ENCODE measurements at regions not wholly inside any gene's neighbourhood (a gene's known extent, or its start where the extent isn't known, plus 50 kb on each side); places are given as distances from the start of the nearest gene placed in this dataset.
"Not testable (repeated sequence)": the region's sequence is repeated elsewhere in the genome, so short reads cannot be mapped to it uniquely, and the experiment has no call there.

GRCh38 chr4:189147005-189147929 lies 793.4 kb upstream of the FRG1 start:
- no peak for TF ChIP-seq CTCF (IDR thresholded peaks at IDR 0.05; ENCODE audit: unreplicated experiment)
- Mint-ChIP-seq H3K27ac (no peak overlapping the region), H3K9me3 (peaks cover 17% of the 10 kb centered on the region), H3K4me1 (no peaks in the 10 kb centered on the region), H3K4me3 (no peak overlapping the region), H3K27me3 (ENCODE audit: low read depth) (peaks cover 5% of the 10 kb centered on the region), H3K36me3 (no peaks in the 10 kb centered on the region)
- no peak for DNase-seq (ENCODE audit: low spot score in 2 of 2, unreplicated experiment in 2 of 2)

GRCh38 chr4:189155083-189155482 lies 785.6 kb upstream of the FRG1 start:
- H3K27me3 Mint-ChIP-seq (ENCODE audit: low read depth); H3K4me1 Mint-ChIP-seq; H3K4me3 Mint-ChIP-seq; H3K36me3 Mint-ChIP-seq; DNase-seq (ENCODE audit: low spot score in 2 of 2, unreplicated experiment in 2 of 2); H3K27ac Mint-ChIP-seq: not testable (repeated sequence)
- peaks cover 13% of the 10 kb centered on the region for H3K9me3 Mint-ChIP-seq

GRCh38 chr4:189162073-189162789 lies 778.4 kb upstream of the FRG1 start:
- DNase-seq (ENCODE audit: low spot score in 2 of 2, unreplicated experiment in 2 of 2), result no peak
- peaks cover 2% of the 10 kb centered on the region for H3K27me3 Mint-ChIP-seq (ENCODE audit: low read depth)
- peaks cover 2% of the 10 kb centered on the region for H3K4me1 Mint-ChIP-seq
- no peak overlapping the region for H3K27ac Mint-ChIP-seq
- no peak overlapping the region for H3K4me3 Mint-ChIP-seq
- no peak for TF ChIP-seq CTCF (IDR thresholded peaks at IDR 0.05; ENCODE audit: unreplicated experiment)
- no peaks in the 10 kb centered on the region for H3K36me3 Mint-ChIP-seq
- no peaks in the 10 kb centered on the region for H3K9me3 Mint-ChIP-seq

GRCh38 chr4:189162888-189163287 lies 777.8 kb upstream of the FRG1 start:
- H3K9me3 Mint-ChIP-seq, result no peaks in the 10 kb centered on the region
- H3K4me1 Mint-ChIP-seq, result peaks cover 2% of the 10 kb centered on the region
- no peaks in the 10 kb centered on the region for H3K36me3 Mint-ChIP-seq
- no peak for DNase-seq (ENCODE audit: low spot score in 2 of 2, unreplicated experiment in 2 of 2)
- no peak overlapping the region for H3K27ac Mint-ChIP-seq
- TF ChIP-seq CTCF (IDR thresholded peaks at IDR 0.05; ENCODE audit: unreplicated experiment), result no peak
- H3K27me3 Mint-ChIP-seq (ENCODE audit: low read depth), result peaks cover 2% of the 10 kb centered on the region
- H3K4me3 Mint-ChIP-seq, result no peak overlapping the region

GRCh38 chr4:189176002-189176401 lies 764.7 kb upstream of the FRG1 start:
- no peak for DNase-seq (ENCODE audit: low spot score in 2 of 2, unreplicated experiment in 2 of 2)
- no peaks in the 10 kb centered on the region for H3K36me3 Mint-ChIP-seq
- H3K4me1 Mint-ChIP-seq, result no peaks in the 10 kb centered on the region
- no peak overlapping the region for H3K4me3 Mint-ChIP-seq
- no peak overlapping the region for H3K27ac Mint-ChIP-seq
- peaks cover 13% of the 10 kb centered on the region for H3K27me3 Mint-ChIP-seq (ENCODE audit: low read depth)
- no peaks in the 10 kb centered on the region for H3K9me3 Mint-ChIP-seq
- no peak for TF ChIP-seq CTCF (IDR thresholded peaks at IDR 0.05; ENCODE audit: unreplicated experiment)

DNA sequence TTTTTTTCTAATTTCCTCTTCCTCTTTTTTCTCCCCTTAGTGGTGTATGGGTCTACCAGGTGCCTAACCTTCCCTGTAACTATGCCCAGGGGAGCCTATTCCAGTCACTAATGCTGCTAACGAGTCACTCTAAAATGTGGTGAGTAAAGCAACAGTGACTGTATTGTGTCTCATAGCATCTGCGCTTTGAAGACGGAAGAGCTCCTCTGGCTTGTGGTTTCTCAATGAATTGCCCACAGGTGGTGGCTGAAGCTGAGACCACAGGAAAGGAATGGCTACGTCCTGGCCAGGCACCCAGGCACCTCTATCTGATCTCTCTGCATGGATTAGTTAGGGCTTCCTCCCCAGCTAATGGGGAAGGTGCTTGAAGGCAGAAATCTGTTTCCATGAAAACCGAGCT lies 763.5 kb upstream of the FRG1 start:
- no peak overlapping the region for H3K4me3 Mint-ChIP-seq
- H3K27ac Mint-ChIP-seq, result no peak overlapping the region
- no peaks in the 10 kb centered on the region for H3K9me3 Mint-ChIP-seq
- H3K36me3 Mint-ChIP-seq, result no peaks in the 10 kb centered on the region
- DNase-seq (ENCODE audit: low spot score in 2 of 2, unreplicated experiment in 2 of 2), result no peak
- H3K27me3 Mint-ChIP-seq (ENCODE audit: low read depth), result peaks cover 9% of the 10 kb centered on the region
- H3K4me1 Mint-ChIP-seq, result no peaks in the 10 kb centered on the region
- TF ChIP-seq CTCF (IDR thresholded peaks at IDR 0.05; ENCODE audit: unreplicated experiment), result no peak
